NB4 (cell line): ENCODE measurements at regions not wholly inside any gene's neighbourhood (a gene's known extent, or its start where the extent isn't known, plus 50 kb on each side); places are given as distances from the start of the nearest gene placed in this dataset.
A peak's percentile ranks its signal among the peaks of the same experiment; 100 is the strongest.
"Not testable (repeated sequence)": the region's sequence is repeated elsewhere in the genome, so short reads cannot be mapped to it uniquely, and the experiment has no call there.

ENCODE experiments used
- DNase-seq: peaks from one replicate; pipeline ENCODE4 v3.0.0; 2010; ENCODE audit warnings: low read depth
- H3K4me3 ChIP-seq: one replicate; pipeline ENCODE4 v1.5.1; 2011; ENCODE audit warnings: mild to moderate bottlenecking, low read depth, low read length, moderate library complexity
- CTCF ChIP-seq: IDR thresholded peaks from one replicate; pipeline ENCODE4 v1.5.1; 2012; ENCODE audit warnings: low read depth, low read length
- MAX ChIP-seq: IDR thresholded peaks from 2 replicates; pipeline ENCODE4 v1.6.1; 2011; ENCODE audit warnings: low read depth, low read length
- MYC ChIP-seq: IDR thresholded peaks from 2 replicates; pipeline ENCODE4 v1.6.1; 2011; ENCODE audit warnings: low read depth, low read length
- POLR2A ChIP-seq: IDR thresholded peaks from 2 replicates; pipeline ENCODE4 v1.6.1; 2011; ENCODE audit warnings: mild to moderate bottlenecking; ENCODE audit not compliant: insufficient read length; ENCODE audit errors: extremely low read depth

- TF ChIP-seq MYC (no peak), MAX (no peak), POLR2A (no peak), CTCF (no peak)
- DNase-seq: peak; percentile 15
- H3K4me3 ChIP-seq: no peak overlapping the region
Observed at GRCh38 chr1:195663549-195664280, 944.5 kb downstream of the KCNT2 start.

GRCh38 chr1:195656780-195657179, 951.5 kb downstream of the KCNT2 start:
- no peak overlapping the region for H3K4me3 ChIP-seq
- no peak for DNase-seq

GRCh38 chr1:195648875-195649274, 959.4 kb downstream of the KCNT2 start:
- DNase-seq, H3K4me3 ChIP-seq: not testable (repeated sequence)

More at GRCh38 chr1:195656780-195657179, 951.5 kb downstream of the KCNT2 start:
- TF ChIP-seq MYC (no peak), CTCF (no peak), POLR2A (no peak), MAX (no peak)

GRCh38 chr1:195637539-195637938, 970.7 kb downstream of the KCNT2 start:
- no peak for DNase-seq
- H3K4me3 ChIP-seq: no peak overlapping the region
- TF ChIP-seq MAX (no peak), MYC (no peak), POLR2A (no peak), CTCF (no peak)

- DNase-seq: no peak
- TF ChIP-seq POLR2A: no peak
- TF ChIP-seq MYC: no peak
- TF ChIP-seq CTCF: no peak
- TF ChIP-seq MAX: no peak
- H3K4me3 ChIP-seq: no peak overlapping the region
Observed at GRCh38 chr1:195618287-195618686, 990.0 kb downstream of the KCNT2 start.

GRCh38 chr1:195617106-195617505, 991.1 kb downstream of the KCNT2 start:
- TF ChIP-seq MYC (no peak), CTCF (no peak), POLR2A (no peak), MAX (no peak)
- no peak for DNase-seq
- H3K4me3 ChIP-seq: no peak overlapping the region
